Astrocyte (in vitro differentiated cells and primary cell): ENCODE measurements at regions not wholly inside any gene's neighbourhood (a gene's known extent, or its start where the extent isn't known, plus 50 kb on each side); places are given as distances from the start of the nearest gene placed in this dataset.

Experiments used
- CTCF ChIP-seq: IDR thresholded peaks from 2 replicates; pipeline ENCODE4 v1.5.1; 2011; ENCODE audit warnings: low read depth, mild to moderate bottlenecking, inconsistent platforms, low read length, moderate library complexity; ENCODE audit not compliant: insufficient read depth
- EZH2 ChIP-seq: IDR thresholded peaks from 2 replicates; pipeline ENCODE4 v1.6.1; 2012; ENCODE audit warnings: mild to moderate bottlenecking, low read length, inconsistent platforms; ENCODE audit not compliant: insufficient read depth

DNA sequence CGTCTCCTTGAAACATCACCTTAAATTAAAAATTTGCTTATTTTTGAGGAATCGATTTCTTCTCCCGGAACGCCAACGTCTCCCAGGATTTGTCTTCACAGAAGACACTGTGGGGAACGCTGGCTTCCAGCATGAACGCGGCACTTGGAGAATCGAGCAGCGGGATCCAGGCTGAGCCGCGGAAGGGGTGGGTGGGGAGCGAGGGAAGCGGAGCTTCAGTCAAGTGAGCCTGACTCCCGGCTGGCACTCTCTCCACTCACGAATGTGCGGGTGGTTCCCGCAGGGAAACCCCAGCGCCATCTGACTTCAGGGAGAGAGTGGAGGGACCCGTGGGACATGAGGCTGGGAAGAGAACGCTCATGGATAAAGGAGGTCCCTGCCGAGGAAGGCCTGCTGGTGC, 506.0 kb upstream of the TMEM132C start:
- TF ChIP-seq CTCF (no peak), EZH2 (no peak)
